Activated naive CD8-positive, alpha-beta T cell treated with anti-CD3 and anti-CD28 coated beads for 36 hours (primary cell): ENCODE measurements at regions not wholly inside any gene's neighbourhood (a gene's known extent, or its start where the extent isn't known, plus 50 kb on each side); places are given as distances from the start of the nearest gene placed in this dataset.

Experiments
- DNase-seq: peaks from one replicate; pipeline ENCODE4 v3.0.0; 2021
- H3K27ac Mint-ChIP-seq: one replicate; pipeline ENCODE4 v1.8.0; 2022; ENCODE audit warnings: mild to moderate bottlenecking, moderate library complexity, mixed read lengths
- H3K27me3 Mint-ChIP-seq: one replicate; pipeline ENCODE4 v1.8.0; 2022; ENCODE audit warnings: mild to moderate bottlenecking, mixed read lengths
- H3K36me3 Mint-ChIP-seq: one replicate; pipeline ENCODE4 v1.8.0; 2021; ENCODE audit warnings: mild to moderate bottlenecking, mixed read lengths
- H3K4me1 Mint-ChIP-seq: one replicate; pipeline ENCODE4 v1.8.0; 2021; ENCODE audit warnings: mixed read lengths
- H3K4me3 Mint-ChIP-seq: one replicate; pipeline ENCODE4 v1.8.0; 2022; ENCODE audit warnings: mild to moderate bottlenecking, moderate library complexity, mixed read lengths
- H3K9me3 Mint-ChIP-seq: one replicate; pipeline ENCODE4 v1.8.0; 2022; ENCODE audit warnings: mixed read lengths

DNA sequence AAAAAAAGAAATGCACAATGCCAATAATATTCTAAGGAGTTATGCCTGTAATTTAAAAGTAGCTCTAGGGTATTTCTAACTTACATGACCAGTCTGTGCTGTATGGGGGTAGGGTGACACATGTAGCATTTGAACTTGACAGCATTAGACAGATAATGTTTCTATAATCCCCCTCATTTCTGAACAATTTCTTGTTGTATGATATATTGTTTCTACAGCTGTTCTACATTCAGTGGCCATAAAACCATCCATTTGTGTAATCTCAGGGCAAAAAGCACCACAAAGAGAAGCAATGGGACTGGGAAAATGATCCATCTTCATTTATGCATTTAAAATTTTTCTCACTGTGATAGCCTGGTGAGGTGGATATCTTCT is 767.8 kb downstream of the TFAP2A start:
- peaks cover 2% of the 10 kb centered on the region for H3K9me3 Mint-ChIP-seq
- no peak overlapping the region for H3K27ac Mint-ChIP-seq
- H3K27me3 Mint-ChIP-seq, result no peaks in the 10 kb centered on the region
- DNase-seq, result no peak
- no peak overlapping the region for H3K4me3 Mint-ChIP-seq
- H3K4me1 Mint-ChIP-seq, result no peaks in the 10 kb centered on the region
- H3K36me3 Mint-ChIP-seq, result no peaks in the 10 kb centered on the region

- H3K27ac Mint-ChIP-seq, result no peak overlapping the region
- no peaks in the 10 kb centered on the region for H3K4me1 Mint-ChIP-seq
- no peak overlapping the region for H3K4me3 Mint-ChIP-seq
- no peak for DNase-seq
- peaks cover 2% of the 10 kb centered on the region for H3K9me3 Mint-ChIP-seq
- H3K27me3 Mint-ChIP-seq, result no peaks in the 10 kb centered on the region
- H3K36me3 Mint-ChIP-seq, result no peaks in the 10 kb centered on the region
These were observed 768.4 kb downstream of the TFAP2A start for GRCh38 chr6:9646342-9647070.

DNA sequence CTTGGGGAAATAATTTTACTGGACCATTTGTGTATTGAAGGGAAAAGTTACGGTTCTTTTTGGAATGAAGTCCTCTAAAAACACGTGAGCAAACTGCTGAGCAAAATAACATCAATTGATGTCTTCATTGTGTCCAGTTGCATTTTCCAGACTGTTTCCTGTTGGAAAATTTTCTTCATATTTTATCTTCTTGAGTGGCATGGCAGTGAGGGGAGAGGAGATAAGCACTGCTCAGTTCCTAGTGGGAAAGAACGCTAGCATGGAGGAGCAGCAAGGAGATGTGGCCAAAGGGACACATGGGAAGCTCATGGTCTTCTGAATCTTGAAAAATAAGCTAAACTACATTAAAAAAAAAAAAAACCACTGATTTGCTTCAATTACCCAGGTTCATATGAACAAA is 776.0 kb downstream of the TFAP2A start:
- no peaks in the 10 kb centered on the region for H3K36me3 Mint-ChIP-seq
- no peaks in the 10 kb centered on the region for H3K4me1 Mint-ChIP-seq
- H3K4me3 Mint-ChIP-seq, result no peak overlapping the region
- H3K27ac Mint-ChIP-seq, result no peak overlapping the region
- H3K9me3 Mint-ChIP-seq, result no peaks in the 10 kb centered on the region
- no peak for DNase-seq
- H3K27me3 Mint-ChIP-seq, result no peaks in the 10 kb centered on the region

DNA sequence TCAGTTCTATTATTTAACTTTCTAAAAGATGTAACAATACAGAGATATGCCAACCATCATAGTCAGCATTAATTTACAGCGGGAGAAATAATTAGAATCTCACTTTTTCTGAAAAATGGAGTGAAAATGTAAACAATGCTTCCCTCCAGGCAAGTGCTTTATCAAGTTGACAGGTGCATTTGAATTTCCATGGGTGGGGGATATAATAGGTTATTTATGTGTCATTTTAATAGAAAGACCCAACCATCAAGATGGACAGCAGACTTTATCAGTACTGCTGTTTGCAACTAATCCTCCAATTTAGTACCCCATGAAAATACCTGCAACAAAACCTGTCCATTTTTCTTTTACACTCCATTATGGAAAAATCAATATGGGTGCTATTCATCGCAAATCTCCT is 780.1 kb downstream of the TFAP2A start:
- no peak overlapping the region for H3K27ac Mint-ChIP-seq
- no peaks in the 10 kb centered on the region for H3K36me3 Mint-ChIP-seq
- peaks cover 6% of the 10 kb centered on the region for H3K9me3 Mint-ChIP-seq
- no peaks in the 10 kb centered on the region for H3K27me3 Mint-ChIP-seq
- H3K4me1 Mint-ChIP-seq, result no peaks in the 10 kb centered on the region
- no peak for DNase-seq
- H3K4me3 Mint-ChIP-seq, result no peak overlapping the region

- H3K27me3 Mint-ChIP-seq, result no peaks in the 10 kb centered on the region
- H3K27ac Mint-ChIP-seq, result no peak overlapping the region
- H3K36me3 Mint-ChIP-seq, result no peaks in the 10 kb centered on the region
- no peak for DNase-seq
- peaks cover 7% of the 10 kb centered on the region for H3K9me3 Mint-ChIP-seq
- no peaks in the 10 kb centered on the region for H3K4me1 Mint-ChIP-seq
- H3K4me3 Mint-ChIP-seq, result no peak overlapping the region
These were observed 782.8 kb downstream of the TFAP2A start for GRCh38 chr6:9632026-9632425.

DNA sequence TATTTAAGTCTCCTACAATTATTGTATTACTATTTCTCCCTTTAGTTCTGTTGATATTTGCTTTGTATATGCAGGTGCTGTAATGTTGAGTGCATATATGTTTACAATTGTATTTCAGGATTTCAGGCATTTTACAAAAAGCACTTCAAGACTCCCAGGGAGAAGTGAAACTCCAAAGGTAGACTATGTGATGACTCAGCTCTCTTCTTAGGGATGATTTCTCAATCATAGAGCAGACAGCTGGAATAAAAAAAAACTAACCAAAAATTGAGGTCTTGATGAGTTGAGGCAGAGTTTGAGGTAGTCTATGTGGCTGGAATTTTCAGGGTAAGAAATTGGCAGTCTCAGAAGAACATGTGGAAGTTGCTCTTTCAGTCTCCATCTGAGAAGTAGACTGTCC is 786.1 kb downstream of the TFAP2A start:
- H3K9me3 Mint-ChIP-seq, result peaks cover 9% of the 10 kb centered on the region
- H3K27me3 Mint-ChIP-seq, result no peaks in the 10 kb centered on the region
- DNase-seq, result no peak
- no peak overlapping the region for H3K4me3 Mint-ChIP-seq
- H3K27ac Mint-ChIP-seq, result no peak overlapping the region
- H3K4me1 Mint-ChIP-seq, result no peaks in the 10 kb centered on the region
- H3K36me3 Mint-ChIP-seq, result no peaks in the 10 kb centered on the region

GRCh38 chr6:9627916-9628315 is 787.0 kb downstream of the TFAP2A start:
- no peak overlapping the region for H3K4me3 Mint-ChIP-seq
- no peaks in the 10 kb centered on the region for H3K36me3 Mint-ChIP-seq
- no peaks in the 10 kb centered on the region for H3K4me1 Mint-ChIP-seq
- H3K27me3 Mint-ChIP-seq, result no peaks in the 10 kb centered on the region
- H3K27ac Mint-ChIP-seq, result no peak overlapping the region
- H3K9me3 Mint-ChIP-seq, result peaks cover 11% of the 10 kb centered on the region
- no peak for DNase-seq

DNA sequence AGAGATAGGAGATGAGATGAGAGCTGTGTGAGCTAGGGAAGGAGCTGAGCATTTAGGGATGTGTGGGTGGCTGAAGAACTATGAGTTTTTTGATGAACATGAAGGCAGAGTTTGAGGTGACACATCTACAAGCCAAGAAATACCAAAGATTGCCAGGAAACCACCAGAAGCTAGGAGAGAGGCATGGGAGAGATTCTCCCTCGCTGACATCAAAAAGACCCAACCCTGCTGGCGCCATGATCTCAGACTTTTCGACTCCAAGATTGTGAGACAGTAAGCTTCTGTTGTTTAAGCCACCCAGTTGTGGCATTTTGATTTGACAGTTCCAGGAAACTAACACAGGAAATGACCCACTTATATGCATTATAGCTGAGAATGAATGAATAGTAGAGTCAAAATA is 790.9 kb downstream of the TFAP2A start:
- H3K4me3 Mint-ChIP-seq, result no peak overlapping the region
- H3K27me3 Mint-ChIP-seq, result no peaks in the 10 kb centered on the region
- H3K27ac Mint-ChIP-seq, result no peak overlapping the region
- no peak for DNase-seq
- H3K36me3 Mint-ChIP-seq, result no peaks in the 10 kb centered on the region
- no peaks in the 10 kb centered on the region for H3K4me1 Mint-ChIP-seq
- H3K9me3 Mint-ChIP-seq, result peaks cover 5% of the 10 kb centered on the region

- H3K27me3 Mint-ChIP-seq, result no peaks in the 10 kb centered on the region
- no peak overlapping the region for H3K27ac Mint-ChIP-seq
- H3K9me3 Mint-ChIP-seq, result peaks cover 5% of the 10 kb centered on the region
- no peaks in the 10 kb centered on the region for H3K36me3 Mint-ChIP-seq
- no peak overlapping the region for H3K4me3 Mint-ChIP-seq
- DNase-seq, result no peak
- H3K4me1 Mint-ChIP-seq, result no peaks in the 10 kb centered on the region
These were observed 791.5 kb downstream of the TFAP2A start for GRCh38 chr6:9623228-9623832.

DNA sequence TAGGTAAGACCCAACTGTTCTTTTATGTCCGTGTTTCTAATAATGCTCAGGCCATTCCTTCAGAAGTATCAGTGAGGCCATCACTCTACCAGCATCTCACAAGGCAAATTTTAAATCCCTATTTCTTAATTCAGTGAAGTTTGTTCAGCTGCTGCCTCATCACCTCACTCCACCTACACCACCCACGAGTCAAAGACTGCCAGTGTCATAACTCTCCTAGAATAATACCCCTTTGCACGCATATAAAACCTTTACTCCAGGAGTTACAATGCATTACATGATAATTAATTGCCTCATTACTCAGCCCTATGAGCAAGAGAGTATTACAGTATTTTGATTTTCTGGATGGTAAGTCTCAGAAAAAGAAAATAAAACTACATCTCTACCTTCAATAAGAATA is 793.6 kb downstream of the TFAP2A start:
- Mint-ChIP-seq H3K27me3 (no peaks in the 10 kb centered on the region), H3K4me1 (no peaks in the 10 kb centered on the region), H3K27ac (no peak overlapping the region), H3K36me3 (no peaks in the 10 kb centered on the region), H3K4me3 (no peak overlapping the region), H3K9me3 (peaks cover 2% of the 10 kb centered on the region)
- no peak for DNase-seq

DNA sequence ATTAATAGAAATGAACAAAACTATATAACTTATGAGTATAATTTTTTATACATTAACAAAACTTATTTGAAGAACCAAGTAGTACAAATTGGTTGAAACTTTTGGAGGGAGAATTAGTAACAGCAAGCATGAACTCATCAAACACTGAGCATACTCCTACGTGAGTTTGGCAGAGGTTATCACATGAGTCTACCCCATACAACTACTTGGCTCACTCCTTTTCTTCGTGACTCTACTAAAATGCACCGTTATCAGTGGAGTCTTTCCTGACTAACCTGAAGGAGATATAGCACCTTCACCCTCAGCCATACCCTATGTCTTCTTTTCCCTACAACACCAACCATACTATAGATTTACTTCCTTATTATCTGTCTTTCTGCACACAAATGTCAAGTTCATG is 794.2 kb downstream of the TFAP2A start:
- H3K27ac Mint-ChIP-seq, result no peak overlapping the region
- H3K27me3 Mint-ChIP-seq, result no peaks in the 10 kb centered on the region
- no peaks in the 10 kb centered on the region for H3K36me3 Mint-ChIP-seq
- H3K4me1 Mint-ChIP-seq, result no peaks in the 10 kb centered on the region
- no peak for DNase-seq
- no peak overlapping the region for H3K4me3 Mint-ChIP-seq
- H3K9me3 Mint-ChIP-seq, result peaks cover 2% of the 10 kb centered on the region

- Mint-ChIP-seq H3K4me3 (no peak overlapping the region), H3K9me3 (peaks cover 2% of the 10 kb centered on the region), H3K27ac (no peak overlapping the region), H3K36me3 (no peaks in the 10 kb centered on the region), H3K4me1 (no peaks in the 10 kb centered on the region), H3K27me3 (no peaks in the 10 kb centered on the region)
- no peak for DNase-seq
These were observed 794.6 kb downstream of the TFAP2A start for GRCh38 chr6:9620263-9620662.

DNA sequence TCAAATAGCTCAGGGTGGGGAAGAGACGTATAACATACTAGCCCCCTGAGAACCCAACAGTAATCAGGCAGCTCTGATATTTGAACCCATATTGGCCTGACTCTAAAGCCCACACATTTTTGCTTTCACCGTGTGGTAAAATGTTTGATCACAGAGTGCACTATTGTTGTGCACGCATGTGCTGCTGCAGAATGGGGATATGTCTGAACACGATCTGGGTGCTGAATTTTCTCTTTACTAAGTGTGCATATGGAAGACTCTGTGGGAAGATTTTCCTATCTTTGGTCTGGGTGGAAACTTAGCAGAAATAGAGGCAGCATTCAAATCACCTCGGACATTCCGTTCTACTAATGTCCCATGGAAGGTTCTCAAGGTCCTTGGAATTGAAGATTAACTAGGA is 800.1 kb downstream of the TFAP2A start:
- H3K4me1 Mint-ChIP-seq, result no peaks in the 10 kb centered on the region
- H3K4me3 Mint-ChIP-seq, result no peak overlapping the region
- no peak for DNase-seq
- no peak overlapping the region for H3K27ac Mint-ChIP-seq
- H3K9me3 Mint-ChIP-seq, result no peaks in the 10 kb centered on the region
- H3K36me3 Mint-ChIP-seq, result no peaks in the 10 kb centered on the region
- H3K27me3 Mint-ChIP-seq, result no peaks in the 10 kb centered on the region

GRCh38 chr6:9612489-9612888 is 802.4 kb downstream of the TFAP2A start:
- no peaks in the 10 kb centered on the region for H3K27me3 Mint-ChIP-seq
- DNase-seq, result no peak
- H3K27ac Mint-ChIP-seq, result no peak overlapping the region
- no peaks in the 10 kb centered on the region for H3K9me3 Mint-ChIP-seq
- H3K4me3 Mint-ChIP-seq, result no peak overlapping the region
- no peaks in the 10 kb centered on the region for H3K36me3 Mint-ChIP-seq
- H3K4me1 Mint-ChIP-seq, result no peaks in the 10 kb centered on the region

GRCh38 chr6:9610620-9611415 is 804.1 kb downstream of the TFAP2A start:
- H3K36me3 Mint-ChIP-seq, result no peaks in the 10 kb centered on the region
- DNase-seq, result no peak
- H3K27me3 Mint-ChIP-seq, result no peaks in the 10 kb centered on the region
- no peak overlapping the region for H3K4me3 Mint-ChIP-seq
- H3K27ac Mint-ChIP-seq, result no peak overlapping the region
- H3K9me3 Mint-ChIP-seq, result no peaks in the 10 kb centered on the region
- no peaks in the 10 kb centered on the region for H3K4me1 Mint-ChIP-seq
